ENCODE measurements at regions not wholly inside any gene's neighbourhood (a gene's known extent, or its start where the extent isn't known, plus 50 kb on each side); places are given as distances from the start of the nearest gene placed in this dataset.
"Not testable (repeated sequence)": the region's sequence is repeated elsewhere in the genome, so short reads cannot be mapped to it uniquely, and the experiment has no call there.

DNA sequence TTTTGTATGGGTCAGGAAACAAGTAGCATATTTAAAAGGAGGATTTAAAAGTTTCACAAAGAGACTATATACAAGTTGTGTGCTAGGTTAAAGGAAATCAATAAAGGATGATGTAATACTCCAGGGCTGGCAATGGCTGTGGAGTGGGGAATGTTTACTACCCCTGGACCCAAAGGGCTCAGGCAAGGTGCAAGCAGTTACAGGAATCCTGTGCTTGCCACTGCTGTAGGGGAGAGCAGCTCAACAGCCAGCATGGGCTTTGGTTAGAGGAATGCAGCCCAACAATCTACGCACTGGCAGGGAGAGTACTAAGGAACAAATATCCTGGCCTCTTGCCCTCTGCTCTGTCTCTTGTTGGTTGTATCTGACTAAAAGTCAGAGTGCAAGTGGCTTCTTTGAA, 1642.2 kb downstream of the KHDRBS2 start (continued):
- TF ChIP-seq ZBTB8A (tag by site-specific recombination; IDR thresholded peaks at IDR 0.05) (no peak), ZSCAN23 (tag by site-specific recombination; IDR thresholded peaks at IDR 0.05) (no peak), KLF16 (tag by site-specific recombination; IDR thresholded peaks at IDR 0.05) (no peak), SP2 (tag by site-specific recombination; IDR thresholded peaks at IDR 0.05) (no peak), ZNF354C (tag by site-specific recombination; IDR thresholded peaks at IDR 0.05; ENCODE audit: borderline replicate concordance, low read depth) (no peak)

GRCh38 chr6:60639185-60639584, 1646.8 kb downstream of the KHDRBS2 start:
- CTCF ChIA-PET; H3K27ac ChIP-seq (ENCODE audit: extremely low read depth, low read depth, low read length); POLR2A ChIA-PET; H3K36me3 ChIP-seq (ENCODE audit: control insufficient read depth in 2 of 2, insufficient read depth in 1 of 2, low read length in 2 of 2); H3K4me3 ChIP-seq (ENCODE audit: low read depth, low read length); H3K9me3 ChIP-seq (ENCODE audit: control insufficient read depth, insufficient read depth, low read depth, low read length); H3K4me1 ChIP-seq (ENCODE audit: control insufficient read depth, insufficient read depth, low read length): not testable (repeated sequence)

Measured in HEK293 (cell line).